ENCODE measurements at regions not wholly inside any gene's neighbourhood (a gene's known extent, or its start where the extent isn't known, plus 50 kb on each side); places are given as distances from the start of the nearest gene placed in this dataset.

DNA sequence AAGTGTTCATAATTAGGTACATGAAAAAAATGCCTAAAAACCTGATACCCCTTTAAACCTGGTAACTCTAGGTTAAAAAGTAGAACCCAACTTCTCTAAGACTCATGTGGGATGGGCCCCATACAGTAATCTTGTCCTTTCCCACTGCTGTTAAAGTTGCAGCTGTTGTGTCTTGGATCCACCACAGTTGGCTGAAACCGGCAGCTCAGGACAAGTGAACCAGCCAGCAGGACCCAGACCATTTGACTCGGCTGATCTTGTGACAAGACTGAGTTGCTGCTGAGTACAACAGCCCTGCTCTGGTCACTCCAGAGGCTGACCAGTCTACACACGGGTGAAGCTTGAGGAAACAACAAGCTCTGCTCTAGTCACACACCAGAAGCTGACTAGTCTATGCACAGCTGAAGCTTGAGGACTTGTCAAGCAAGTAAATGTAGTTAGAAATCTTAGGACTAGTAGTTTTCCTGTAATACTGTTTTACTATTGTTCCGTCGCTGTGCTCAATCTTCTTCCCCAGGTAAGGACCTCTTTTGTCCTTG lies 60.6 kb downstream of the DHRS2 start:
- TF ChIP-seq, protein P1, sequence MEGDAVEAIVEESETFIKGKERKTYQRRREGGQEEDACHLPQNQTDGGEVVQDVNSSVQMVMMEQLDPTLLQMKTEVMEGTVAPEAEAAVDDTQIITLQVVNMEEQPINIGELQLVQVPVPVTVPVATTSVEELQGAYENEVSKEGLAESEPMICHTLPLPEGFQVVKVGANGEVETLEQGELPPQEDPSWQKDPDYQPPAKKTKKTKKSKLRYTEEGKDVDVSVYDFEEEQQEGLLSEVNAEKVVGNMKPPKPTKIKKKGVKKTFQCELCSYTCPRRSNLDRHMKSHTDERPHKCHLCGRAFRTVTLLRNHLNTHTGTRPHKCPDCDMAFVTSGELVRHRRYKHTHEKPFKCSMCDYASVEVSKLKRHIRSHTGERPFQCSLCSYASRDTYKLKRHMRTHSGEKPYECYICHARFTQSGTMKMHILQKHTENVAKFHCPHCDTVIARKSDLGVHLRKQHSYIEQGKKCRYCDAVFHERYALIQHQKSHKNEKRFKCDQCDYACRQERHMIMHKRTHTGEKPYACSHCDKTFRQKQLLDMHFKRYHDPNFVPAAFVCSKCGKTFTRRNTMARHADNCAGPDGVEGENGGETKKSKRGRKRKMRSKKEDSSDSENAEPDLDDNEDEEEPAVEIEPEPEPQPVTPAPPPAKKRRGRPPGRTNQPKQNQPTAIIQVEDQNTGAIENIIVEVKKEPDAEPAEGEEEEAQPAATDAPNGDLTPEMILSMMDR (IDR thresholded peaks at IDR 0.05 in 4 of 5, conservative IDR thresholded peaks at IDR 0.05 in 1 of 5), result no peak
- TF ChIP-seq POLR2A (IDR thresholded peaks at IDR 0.05), result no peak
